Cardiac septum (tissue), 1 donor: ENCODE measurements at regions not wholly inside any gene's neighbourhood (a gene's known extent, or its start where the extent isn't known, plus 50 kb on each side); places are given as distances from the start of the nearest gene placed in this dataset.
"Not testable (repeated sequence)": the region's sequence is repeated elsewhere in the genome, so short reads cannot be mapped to it uniquely, and the experiment has no call there.

Source experiments
- DNase-seq: peaks from one replicate; pipeline ENCODE4 v3.0.0-alpha.2; 2020; ENCODE audit warnings: low spot score
- intact Hi-C: fragments of 100-400 bp; cut with DNase I; formaldehyde crosslinking; loops from one replicate; pipeline ENCODE4 v1.14.0; 2022
- donor health status: DM: no; HTN: no; CAD: no.

DNA sequence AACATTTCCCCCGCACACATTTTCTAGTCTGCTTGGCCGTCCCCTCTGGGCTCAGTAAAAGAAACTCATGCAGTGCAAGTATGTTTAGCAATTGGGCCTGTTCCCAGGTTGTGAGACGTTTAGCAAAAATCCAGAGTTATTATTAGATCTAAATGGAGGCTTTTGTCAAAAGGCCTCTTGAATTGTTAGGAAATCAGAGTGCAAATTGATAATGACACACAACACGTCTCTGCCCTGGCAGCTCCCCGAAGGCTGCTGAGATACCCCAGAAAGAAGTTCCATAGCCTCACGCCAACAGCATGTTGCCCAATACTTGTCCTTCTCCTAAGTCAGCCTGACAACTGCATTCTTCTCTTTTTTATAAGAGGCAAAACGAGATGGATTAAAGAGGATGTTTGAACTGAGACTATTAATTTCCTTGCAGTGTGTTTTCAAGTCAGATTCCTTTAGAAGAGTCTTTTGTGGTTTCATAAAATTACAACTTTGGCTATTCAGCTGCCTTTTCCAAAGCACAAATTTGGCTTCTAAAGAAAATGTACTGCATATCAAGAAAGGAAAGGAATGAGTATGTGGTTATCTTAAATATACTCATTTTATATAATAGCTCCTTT lies 202.2 kb downstream of the TRIB2 start:
- intact Hi-C loops: loop anchor here (1.0 to 5.0 kb wide), 3 partner anchors 72 to 202 kb away; partner anchors contain the start of gene TRIB2
- no peak for DNase-seq

- DNase-seq: no peak
- intact Hi-C loops: loop anchor here (5.0 kb wide), 1 partner anchor 34 kb away; no protein-coding TSS in a partner anchor
These were observed 204.6 kb downstream of the TRIB2 start for GRCh38 chr2:12921321-12921720.

DNA sequence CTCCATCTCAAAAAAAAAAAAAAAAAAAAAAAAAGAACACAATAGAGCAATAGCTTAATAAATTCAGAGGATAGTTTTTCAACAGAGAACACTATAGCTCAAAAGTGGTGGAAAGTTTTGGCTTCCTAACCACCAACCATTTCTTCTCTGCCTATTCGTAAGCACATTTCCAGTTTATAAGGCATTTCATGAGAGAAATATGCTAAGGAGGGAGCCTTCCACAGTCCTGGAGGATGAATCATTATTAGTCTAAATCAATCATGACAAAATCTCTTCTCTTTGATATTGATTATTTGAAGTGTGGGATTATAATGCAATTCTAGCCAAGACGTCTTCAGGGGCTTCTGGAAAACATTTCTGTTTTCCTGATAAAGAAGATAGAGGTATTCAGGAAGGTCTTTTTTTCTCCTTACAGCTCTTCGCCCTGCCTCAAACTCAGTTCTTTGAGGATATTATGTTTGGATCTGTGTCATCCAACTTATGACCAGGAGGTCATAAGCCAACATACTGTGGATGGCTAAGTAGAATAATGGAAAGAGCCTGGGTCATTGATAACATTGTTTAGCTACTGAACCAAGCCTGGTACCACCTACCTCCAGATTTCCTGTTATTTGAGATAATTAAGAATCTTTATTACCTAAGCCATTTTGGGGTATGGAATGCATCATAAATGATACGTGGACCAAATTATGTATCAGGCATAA lies 207.3 kb downstream of the TRIB2 start:
- intact Hi-C loops: loop anchor here (5.0 kb wide), 1 partner anchor 37 kb away; no protein-coding TSS in a partner anchor
- DNase-seq: no peak

DNA sequence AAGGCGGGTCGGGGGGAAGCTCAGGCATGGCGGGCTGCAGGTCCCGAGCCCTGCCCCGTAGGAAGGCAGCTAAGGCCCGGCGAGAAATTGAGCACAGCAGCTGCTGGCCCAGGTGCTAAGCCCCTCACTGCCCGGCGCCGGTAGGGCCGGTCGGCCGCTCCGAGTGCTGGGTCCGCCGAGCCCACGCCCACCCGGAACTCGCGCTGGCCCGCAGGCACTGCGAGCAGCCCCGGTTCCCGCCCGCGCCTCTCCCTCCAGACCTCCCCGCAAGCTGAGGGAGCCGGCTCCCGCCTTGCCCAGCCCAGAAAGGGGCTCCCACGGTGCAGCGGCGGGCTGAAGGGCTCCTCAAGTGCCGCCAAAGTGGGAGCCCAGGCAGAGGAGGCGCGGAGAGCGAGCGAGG lies 209.9 kb downstream of the TRIB2 start:
- intact Hi-C loops, DNase-seq: not testable (repeated sequence)

DNA sequence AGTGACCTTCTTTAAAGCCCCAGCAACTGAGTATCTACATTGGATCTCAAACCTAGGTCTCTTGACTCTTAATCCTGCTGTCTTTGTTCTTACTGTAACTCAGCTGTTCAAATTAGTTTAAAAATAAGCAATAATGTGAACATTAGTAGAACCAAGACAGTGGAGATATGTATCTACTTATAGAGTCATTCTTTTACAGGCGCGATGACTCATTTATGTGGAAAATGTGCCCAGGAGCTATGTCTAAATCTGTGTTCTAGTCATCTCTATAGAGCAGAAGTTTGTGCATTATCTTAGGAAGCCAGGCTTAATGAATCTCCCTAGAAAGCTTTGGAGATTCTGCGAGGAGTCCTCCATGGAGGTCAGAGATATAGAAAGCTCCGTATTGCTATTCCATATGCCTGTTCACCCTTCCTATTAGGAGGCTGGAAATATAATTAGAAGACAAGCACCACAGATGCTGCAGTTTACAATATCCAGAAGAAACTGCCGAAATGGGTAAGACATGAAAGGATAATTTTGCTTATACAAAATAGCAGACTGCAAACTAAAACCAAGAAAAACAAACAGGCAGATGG lies 211.6 kb downstream of the TRIB2 start:
- no peak for DNase-seq
- intact Hi-C loops: no loop called here

- DNase-seq: no peak
- intact Hi-C loops: no loop called here
These were observed 212.2 kb downstream of the TRIB2 start for GRCh38 chr2:12928775-12929401.

- intact Hi-C loops: loop anchor here (5.0 kb wide), 1 partner anchor 73 kb away; no protein-coding TSS in a partner anchor
- DNase-seq: no peak
These were observed 213.0 kb downstream of the TRIB2 start for GRCh38 chr2:12929758-12930157.

DNA sequence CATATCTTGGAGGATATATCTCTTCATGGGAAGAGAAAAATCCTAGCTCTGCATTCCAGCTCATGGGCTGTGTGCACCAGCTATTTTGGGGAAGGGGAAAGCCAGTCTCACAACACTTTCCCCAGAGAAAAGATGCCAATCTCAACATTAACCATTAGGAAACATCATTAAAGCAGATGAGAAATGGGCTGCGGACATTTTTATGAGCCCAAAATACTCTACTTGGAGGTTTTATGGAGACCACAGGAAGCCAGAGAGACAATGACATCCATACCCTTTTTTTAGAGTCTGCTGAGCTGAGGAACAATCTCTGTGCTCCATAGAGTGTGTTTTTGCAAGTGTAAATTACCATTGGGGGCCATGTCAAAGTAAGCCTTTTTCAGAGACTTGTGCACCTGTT lies 213.7 kb downstream of the TRIB2 start:
- intact Hi-C loops: loop anchor here (5.0 kb wide), 1 partner anchor 72 kb away; no protein-coding TSS in a partner anchor
- no peak for DNase-seq

DNA sequence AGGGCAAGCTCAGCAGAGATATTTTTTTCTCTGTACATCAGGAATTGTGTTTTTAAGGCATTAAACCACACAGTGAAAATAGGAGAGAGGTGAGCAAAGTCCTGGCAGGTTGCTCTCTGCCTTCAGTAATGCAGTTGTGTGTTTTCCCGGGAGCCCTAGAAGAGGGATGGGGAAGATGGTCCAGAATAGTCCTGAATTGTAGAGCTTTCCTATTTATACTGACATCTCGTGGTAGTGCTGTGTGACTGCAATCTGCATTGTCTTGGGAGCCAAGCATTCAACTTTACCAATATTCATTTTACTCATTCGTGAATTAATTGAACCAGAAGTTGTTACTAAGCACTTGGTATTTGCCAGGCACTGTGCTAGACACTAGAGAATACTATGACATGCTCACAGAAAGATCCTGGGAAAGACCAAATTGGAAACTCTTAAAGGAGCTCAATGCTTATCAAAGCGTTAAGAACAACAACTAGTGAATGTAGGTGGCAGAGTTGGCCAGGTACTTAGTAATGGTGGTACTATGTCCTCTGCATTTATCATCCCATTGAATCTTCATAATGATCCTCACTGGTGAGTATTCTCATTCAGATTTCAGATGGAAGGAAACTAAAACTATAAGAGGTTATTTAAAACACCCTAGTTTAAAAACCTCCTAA lies 214.6 kb downstream of the TRIB2 start:
- DNase-seq: no peak
- intact Hi-C loops: loop anchor here (1.0 to 5.0 kb wide), 2 partner anchors 71 to 215 kb away; partner anchors contain the start of gene TRIB2

DNA sequence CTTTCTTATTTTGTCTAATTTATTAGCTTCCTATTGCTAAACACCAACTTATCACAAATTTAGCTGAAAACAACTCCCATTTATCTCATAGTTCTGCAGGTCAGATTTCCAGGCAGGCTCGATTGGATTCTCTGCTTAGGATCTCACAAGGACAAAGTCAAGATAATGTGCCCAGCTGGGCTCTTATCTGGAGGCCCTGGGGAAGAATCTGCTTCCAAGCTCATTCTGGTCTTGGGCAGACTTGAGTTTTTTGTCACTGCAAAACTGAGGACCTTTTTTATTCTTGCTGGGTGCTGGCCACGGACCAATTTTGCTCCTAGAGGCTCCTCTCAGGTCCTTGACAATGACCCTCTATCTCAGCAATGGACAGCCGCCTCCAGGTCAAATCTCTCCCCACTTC lies 215.5 kb downstream of the TRIB2 start:
- intact Hi-C loops: loop anchor here (5.0 kb wide), 1 partner anchor 70 kb away; no protein-coding TSS in a partner anchor
- no peak for DNase-seq

GRCh38 chr2:12934146-12934756 lies 217.5 kb downstream of the TRIB2 start:
- intact Hi-C loops: loop anchor here (5.0 kb wide), 1 partner anchor 68 kb away; no protein-coding TSS in a partner anchor
- no peak for DNase-seq

DNA sequence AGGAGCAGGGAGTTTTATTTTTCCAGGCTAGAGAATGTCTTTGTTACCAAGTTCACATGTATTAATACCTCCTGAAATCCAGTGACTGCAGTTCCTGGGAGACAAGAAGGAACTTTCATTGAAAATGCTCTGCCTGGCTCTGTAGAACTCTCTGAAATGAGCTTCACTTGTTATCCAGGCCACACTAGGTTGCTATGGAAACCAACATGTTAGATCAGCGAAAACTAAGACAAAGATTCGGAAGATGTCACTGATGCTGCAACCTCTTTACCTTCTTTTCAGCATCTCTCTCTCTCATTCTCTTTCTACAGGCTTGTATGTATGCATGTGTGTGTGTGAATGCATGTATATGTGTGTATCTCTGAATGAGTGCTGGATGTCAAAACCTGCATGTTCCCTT lies 218.5 kb downstream of the TRIB2 start:
- intact Hi-C loops: loop anchor here (5.0 kb wide), 1 partner anchor 1108 kb away; no protein-coding TSS in a partner anchor
- DNase-seq: no peak

DNA sequence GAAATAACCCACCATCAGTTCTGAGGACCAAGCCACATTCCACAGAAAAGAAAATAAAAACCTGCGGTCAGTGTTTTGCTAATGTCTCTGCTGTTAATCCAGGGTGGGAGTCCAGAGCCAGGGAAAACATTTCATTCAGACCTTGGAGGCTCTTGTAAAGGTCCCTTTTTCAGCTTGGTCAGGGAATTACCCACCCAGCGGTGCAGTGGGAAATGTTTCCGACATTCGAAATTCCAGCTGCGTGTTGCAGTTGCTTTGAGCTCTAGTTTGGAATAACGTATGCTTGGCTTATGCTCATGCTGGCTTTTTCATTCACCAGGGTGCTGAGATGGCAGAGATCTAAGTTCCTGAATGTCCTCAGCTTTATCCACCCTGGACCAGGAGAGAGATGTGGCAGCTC lies 219.1 kb downstream of the TRIB2 start:
- intact Hi-C loops: loop anchor here (5.0 kb wide), 1 partner anchor 1108 kb away; no protein-coding TSS in a partner anchor
- no peak for DNase-seq

- intact Hi-C loops: no loop called here
These were observed 224.5 kb downstream of the TRIB2 start for GRCh38 chr2:12941203-12941602.

DNA sequence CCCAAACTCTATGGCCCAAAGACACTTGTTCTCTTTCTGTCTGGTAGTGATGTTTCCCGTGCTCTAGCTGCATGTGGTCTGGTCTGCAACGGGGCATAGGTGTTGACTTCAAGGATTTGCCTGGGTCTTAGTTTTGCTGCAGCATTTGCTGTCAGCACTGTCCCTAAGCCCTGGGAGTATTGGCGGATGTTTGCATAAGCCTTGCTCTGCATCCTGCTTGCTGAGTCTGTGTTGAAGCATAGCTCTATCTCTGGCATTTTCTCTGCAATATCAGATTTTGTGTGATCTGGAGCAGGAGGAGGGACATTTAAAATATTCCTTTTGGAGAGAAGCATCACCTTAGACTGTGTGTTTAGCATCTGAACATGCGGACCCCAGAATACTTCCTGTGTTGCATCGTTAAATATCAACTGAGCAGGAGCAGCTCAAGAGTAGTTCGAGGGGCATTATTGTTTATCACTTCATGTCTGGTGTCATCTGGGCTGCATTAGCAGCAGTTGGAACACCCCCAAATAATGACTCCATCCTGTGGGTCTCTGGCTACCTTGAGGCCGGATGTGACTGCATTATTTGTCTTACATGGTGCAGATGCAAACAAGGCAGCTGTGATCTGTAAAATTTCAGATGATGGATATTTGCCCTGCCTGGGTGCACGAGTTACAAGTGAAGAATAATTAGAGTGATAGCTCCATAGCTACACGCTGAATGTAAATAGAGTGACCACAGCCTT lies 231.7 kb downstream of the TRIB2 start:
- no peak for DNase-seq
- intact Hi-C loops: no loop called here

More at GRCh38 chr2:12941203-12941602, 224.5 kb downstream of the TRIB2 start:
- no peak for DNase-seq

DNA sequence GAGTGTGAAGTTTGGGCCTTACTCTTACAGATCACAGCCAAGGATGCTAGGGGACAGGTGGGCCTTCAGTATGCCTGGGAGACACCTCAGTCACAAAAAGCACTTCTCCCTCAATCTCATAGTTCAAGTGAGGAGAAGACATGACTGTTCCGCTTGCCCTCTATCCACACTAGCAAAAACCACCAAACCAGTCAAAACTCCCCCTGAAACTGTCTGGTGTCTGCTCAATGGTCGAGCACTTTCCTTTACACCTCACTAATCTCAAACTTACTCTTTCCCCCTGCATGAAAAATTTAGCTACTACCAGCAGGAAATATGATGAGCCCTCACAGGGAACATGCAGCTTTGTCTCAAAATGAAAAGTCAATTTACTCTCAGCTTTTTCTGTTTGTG lies 232.2 kb downstream of the TRIB2 start:
- intact Hi-C loops: no loop called here
- no peak for DNase-seq

DNA sequence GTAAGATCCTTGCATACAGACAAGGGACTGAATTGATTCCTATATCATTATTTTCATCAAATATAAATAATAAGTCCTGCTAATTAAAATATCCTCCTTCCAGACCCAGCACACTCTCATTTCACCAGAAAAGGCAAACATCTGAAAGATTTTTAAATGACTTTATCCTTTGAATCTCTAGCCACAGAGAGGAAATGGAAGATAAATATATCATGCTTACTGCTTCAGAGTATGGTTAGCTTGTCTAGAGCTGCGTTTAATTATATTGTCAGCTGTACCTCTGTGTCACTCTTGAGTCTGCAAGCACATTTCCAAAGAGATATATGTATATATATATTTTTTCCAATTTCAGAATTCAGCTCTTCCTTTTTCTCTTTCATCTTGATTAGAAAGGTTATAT lies 232.7 kb downstream of the TRIB2 start:
- no peak for DNase-seq
- intact Hi-C loops: no loop called here

- intact Hi-C loops: no loop called here
- no peak for DNase-seq
These were observed 233.4 kb downstream of the TRIB2 start for GRCh38 chr2:12950174-12950573.
